Effector memory CD8-positive, alpha-beta T cell (primary cell): ENCODE measurements at regions not wholly inside any gene's neighbourhood (a gene's known extent, or its start where the extent isn't known, plus 50 kb on each side); places are given as distances from the start of the nearest gene placed in this dataset.

Experiments used
- ATAC-seq: fragments of 150-1000 bp; cut with Tn5 transposase; replicated peaks from 2 replicates; pipeline ENCODE4 v1.10.0; 2021; ENCODE audit warnings: mild to moderate bottlenecking, moderate library complexity
- DNase-seq, 3 experiments: peaks; one replicate each; pipeline ENCODE4 v3.0.0; 2021
- H3K27ac Mint-ChIP-seq, 2 donors: one replicate each; pipeline ENCODE4 v1.8.0; 2022; ENCODE audit warnings: mild to moderate bottlenecking in 2 of 2, mixed read lengths in 2 of 2, moderate library complexity in 2 of 2
- H3K27me3 Mint-ChIP-seq, 2 donors: one replicate each; pipeline ENCODE4 v1.8.0; 2022; ENCODE audit warnings: mixed read lengths in 2 of 2
- H3K36me3 Mint-ChIP-seq: one replicate; pipeline ENCODE4 v1.8.0; 2022; ENCODE audit warnings: mild to moderate bottlenecking, moderate library complexity, mixed read lengths; ENCODE audit not compliant: insufficient read depth
- H3K4me1 Mint-ChIP-seq, 2 donors: one replicate each; pipeline ENCODE4 v1.8.0; 2022; ENCODE audit warnings: low read depth in 2 of 2, mixed read lengths in 2 of 2
- H3K4me3 Mint-ChIP-seq, 2 donors: one replicate each; pipeline ENCODE4 v1.8.0; 2022; ENCODE audit warnings: mild to moderate bottlenecking in 2 of 2, mixed read lengths in 2 of 2, moderate library complexity in 2 of 2
- H3K9me3 Mint-ChIP-seq, 2 donors: one replicate each; pipeline ENCODE4 v1.8.0; 2022; ENCODE audit warnings: mixed read lengths in 2 of 2

- DNase-seq (no peak), ATAC-seq (no peak)
- Mint-ChIP-seq H3K4me3 (no peak overlapping the region), H3K27ac (no peak overlapping the region), H3K4me1 (peaks cover 3 to 6% of the 10 kb centered on the region in 2 donors), H3K36me3 (no peaks in the 10 kb centered on the region), H3K27me3 (peaks cover 28 to 59% of the 10 kb centered on the region in 2 donors), H3K9me3 (no peaks in the 10 kb centered on the region)
These were observed 53.2 kb upstream of the SEC11C start for GRCh38 chr18:59086522-59086921.

GRCh38 chr18:59087391-59087790 lies 52.3 kb upstream of the SEC11C start:
- H3K4me3 Mint-ChIP-seq, result no peak overlapping the region
- H3K27me3 Mint-ChIP-seq, result peaks cover 24 to 61% of the 10 kb centered on the region in 2 donors
- no peaks in the 10 kb centered on the region for H3K36me3 Mint-ChIP-seq
- H3K9me3 Mint-ChIP-seq, result no peaks in the 10 kb centered on the region
- DNase-seq, result no peak
- no peak overlapping the region for H3K27ac Mint-ChIP-seq
- peaks cover 3 to 6% of the 10 kb centered on the region in 2 donors for H3K4me1 Mint-ChIP-seq
- ATAC-seq, result no peak
